GM21447 (cell line): ENCODE measurements at regions not wholly inside any gene's neighbourhood (a gene's known extent, or its start where the extent isn't known, plus 50 kb on each side); places are given as distances from the start of the nearest gene placed in this dataset.

Experiments
- ATAC-seq: cut with Tn5 transposase; IDR thresholded peaks from one replicate; pipeline ENCODE4 v1.9.1; 2021; ENCODE audit not compliant: unreplicated experiment

- ATAC-seq = no peak
These were observed 1054.2 kb downstream of the NAALADL2 start for GRCh38 chr3:175913286-175913685.

GRCh38 chr3:175911937-175912336 lies 1052.8 kb downstream of the NAALADL2 start:
- ATAC-seq = no peak

- no peak for ATAC-seq
These were observed 1043.1 kb downstream of the NAALADL2 start for GRCh38 chr3:175902226-175902625.

- ATAC-seq = no peak
These were observed 1039.1 kb downstream of the NAALADL2 start for GRCh38 chr3:175898194-175898593.

- ATAC-seq = no peak
These were observed 1037.5 kb downstream of the NAALADL2 start for GRCh38 chr3:175896655-175897054.

GRCh38 chr3:175895731-175896130 lies 1036.6 kb downstream of the NAALADL2 start:
- no peak for ATAC-seq

- no peak for ATAC-seq
These were observed 1034.4 kb downstream of the NAALADL2 start for GRCh38 chr3:175893566-175893965.

GRCh38 chr3:175890066-175890465 lies 1030.9 kb downstream of the NAALADL2 start:
- no peak for ATAC-seq

- no peak for ATAC-seq
These were observed 1026.2 kb downstream of the NAALADL2 start for GRCh38 chr3:175885231-175885766.

GRCh38 chr3:175879417-175879816 lies 1020.3 kb downstream of the NAALADL2 start:
- ATAC-seq = no peak

GRCh38 chr3:175869404-175869803 lies 1010.3 kb downstream of the NAALADL2 start:
- ATAC-seq = no peak

- no peak for ATAC-seq
These were observed 1009.5 kb downstream of the NAALADL2 start for GRCh38 chr3:175868626-175869025.

- no peak for ATAC-seq
These were observed 1006.6 kb downstream of the NAALADL2 start for GRCh38 chr3:175865724-175866123.

- no peak for ATAC-seq
These were observed 1002.8 kb downstream of the NAALADL2 start for GRCh38 chr3:175861916-175862315.
